DND-41 (cell line): ENCODE measurements at regions not wholly inside any gene's neighbourhood (a gene's known extent, or its start where the extent isn't known, plus 50 kb on each side); places are given as distances from the start of the nearest gene placed in this dataset.

Experiments
- EZH2 ChIP-seq: IDR thresholded peaks from 3 replicates; pipeline ENCODE4 v1.6.1; 2012; ENCODE audit warnings: borderline replicate concordance, low read depth, mild to moderate bottlenecking, moderate library complexity, low read length, inconsistent platforms; ENCODE audit not compliant: severe bottlenecking
- TF ChIP-seq, protein P1 (sequence below): IDR thresholded peaks from 2 replicates; pipeline ENCODE4 v1.5.1; 2012; ENCODE audit warnings: borderline replicate concordance, low read length, moderate library complexity, mild to moderate bottlenecking; ENCODE audit not compliant: poor library complexity, severe bottlenecking; ENCODE audit errors: extremely low read depth

DNA sequence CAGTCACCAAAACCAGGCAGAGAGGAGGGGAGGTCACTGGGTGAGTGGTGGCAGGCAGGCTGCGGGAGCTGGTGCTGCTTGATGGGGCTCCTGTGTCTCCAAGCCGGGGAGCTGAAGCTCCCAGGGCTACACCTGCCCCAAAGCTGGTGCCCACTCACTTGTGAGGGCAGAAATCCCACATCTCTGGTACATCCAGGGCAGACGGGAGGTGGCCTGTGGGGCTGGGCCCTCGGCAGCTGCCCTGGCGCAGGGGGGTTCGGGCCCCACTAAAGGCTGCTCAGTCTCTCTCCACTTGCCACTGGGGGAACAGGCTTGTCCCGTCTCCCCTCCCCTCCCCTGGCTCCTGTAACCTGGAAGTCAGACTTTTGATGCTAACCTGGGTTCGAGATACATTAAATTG is 55.6 kb upstream of the PPARA start:
- TF ChIP-seq, protein P1, sequence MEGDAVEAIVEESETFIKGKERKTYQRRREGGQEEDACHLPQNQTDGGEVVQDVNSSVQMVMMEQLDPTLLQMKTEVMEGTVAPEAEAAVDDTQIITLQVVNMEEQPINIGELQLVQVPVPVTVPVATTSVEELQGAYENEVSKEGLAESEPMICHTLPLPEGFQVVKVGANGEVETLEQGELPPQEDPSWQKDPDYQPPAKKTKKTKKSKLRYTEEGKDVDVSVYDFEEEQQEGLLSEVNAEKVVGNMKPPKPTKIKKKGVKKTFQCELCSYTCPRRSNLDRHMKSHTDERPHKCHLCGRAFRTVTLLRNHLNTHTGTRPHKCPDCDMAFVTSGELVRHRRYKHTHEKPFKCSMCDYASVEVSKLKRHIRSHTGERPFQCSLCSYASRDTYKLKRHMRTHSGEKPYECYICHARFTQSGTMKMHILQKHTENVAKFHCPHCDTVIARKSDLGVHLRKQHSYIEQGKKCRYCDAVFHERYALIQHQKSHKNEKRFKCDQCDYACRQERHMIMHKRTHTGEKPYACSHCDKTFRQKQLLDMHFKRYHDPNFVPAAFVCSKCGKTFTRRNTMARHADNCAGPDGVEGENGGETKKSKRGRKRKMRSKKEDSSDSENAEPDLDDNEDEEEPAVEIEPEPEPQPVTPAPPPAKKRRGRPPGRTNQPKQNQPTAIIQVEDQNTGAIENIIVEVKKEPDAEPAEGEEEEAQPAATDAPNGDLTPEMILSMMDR = no peak
- TF ChIP-seq EZH2 = no peak
